Rectal smooth muscle tissue (tissue), 1 donor: ENCODE measurements at regions not wholly inside any gene's neighbourhood (a gene's known extent, or its start where the extent isn't known, plus 50 kb on each side); places are given as distances from the start of the nearest gene placed in this dataset.
"Not testable (repeated sequence)": the region's sequence is repeated elsewhere in the genome, so short reads cannot be mapped to it uniquely, and the experiment has no call there.

Experiments
- H3K27ac ChIP-seq: one replicate; pipeline ENCODE4 v1.7.0; 2013; ENCODE audit warnings: low read depth, low read length, inconsistent platforms
- H3K27me3 ChIP-seq: one replicate; pipeline ENCODE4 v1.7.0; 2013; ENCODE audit warnings: low read length; ENCODE audit not compliant: control insufficient read depth, insufficient read depth
- H3K36me3 ChIP-seq: one replicate; pipeline ENCODE4 v1.7.0; 2013; ENCODE audit warnings: low read length; ENCODE audit not compliant: control insufficient read depth, insufficient read depth
- H3K4me1 ChIP-seq: one replicate; pipeline ENCODE4 v1.7.0; 2013; ENCODE audit warnings: low read length; ENCODE audit not compliant: control insufficient read depth, insufficient read depth
- H3K4me3 ChIP-seq: one replicate; pipeline ENCODE4 v1.7.0; 2013; ENCODE audit warnings: low read length
- H3K9ac ChIP-seq: one replicate; pipeline ENCODE4 v1.7.0; 2013; ENCODE audit warnings: low read length

GRCh38 chr2:16030206-16031057 is 90.1 kb downstream of the MYCN start:
- Histone ChIP-seq H3K27me3 (no peaks in the 10 kb centered on the region), H3K4me3 (no peak overlapping the region), H3K27ac (no peak overlapping the region), H3K36me3 (no peaks in the 10 kb centered on the region), H3K4me1 (no peaks in the 10 kb centered on the region), H3K9ac (no peak overlapping the region)

- no peak overlapping the region for H3K4me3 ChIP-seq
- no peaks in the 10 kb centered on the region for H3K36me3 ChIP-seq
- H3K27me3 ChIP-seq, result no peaks in the 10 kb centered on the region
- no peaks in the 10 kb centered on the region for H3K4me1 ChIP-seq
- H3K9ac ChIP-seq, result no peak overlapping the region
- no peak overlapping the region for H3K27ac ChIP-seq
These were observed 88.3 kb downstream of the MYCN start for GRCh38 chr2:16028644-16029043.

GRCh38 chr2:16026816-16027501 is 86.6 kb downstream of the MYCN start:
- H3K27ac ChIP-seq, result no peak overlapping the region
- H3K36me3 ChIP-seq, result no peaks in the 10 kb centered on the region
- no peak overlapping the region for H3K4me3 ChIP-seq
- H3K27me3 ChIP-seq, result no peaks in the 10 kb centered on the region
- no peak overlapping the region for H3K9ac ChIP-seq
- H3K4me1 ChIP-seq, result no peaks in the 10 kb centered on the region

- Histone ChIP-seq H3K27ac (no peak overlapping the region), H3K36me3 (no peaks in the 10 kb centered on the region), H3K27me3 (no peaks in the 10 kb centered on the region)
These were observed 85.7 kb downstream of the MYCN start for GRCh38 chr2:16025876-16026640.

GRCh38 chr2:16025211-16025875 is 85.0 kb downstream of the MYCN start:
- Histone ChIP-seq H3K4me3 (no peak overlapping the region), H3K4me1 (no peaks in the 10 kb centered on the region), H3K9ac (no peak overlapping the region), H3K27me3 (no peaks in the 10 kb centered on the region), H3K27ac (no peak overlapping the region), H3K36me3 (no peaks in the 10 kb centered on the region)

More at GRCh38 chr2:16025876-16026640, 85.7 kb downstream of the MYCN start:
- Histone ChIP-seq H3K4me1 (no peaks in the 10 kb centered on the region), H3K4me3 (no peak overlapping the region), H3K9ac (no peak overlapping the region)

GRCh38 chr2:16024628-16025027 is 84.3 kb downstream of the MYCN start:
- not testable (repeated sequence) for H3K9ac ChIP-seq

GRCh38 chr2:16023506-16024360 is 83.4 kb downstream of the MYCN start:
- Histone ChIP-seq H3K27me3 (no peaks in the 10 kb centered on the region), H3K36me3 (no peaks in the 10 kb centered on the region), H3K27ac (no peak overlapping the region), H3K4me1 (no peaks in the 10 kb centered on the region), H3K4me3 (no peak overlapping the region), H3K9ac (no peak overlapping the region)

More at GRCh38 chr2:16024628-16025027, 84.3 kb downstream of the MYCN start:
- not testable (repeated sequence) for H3K36me3 ChIP-seq, H3K4me3 ChIP-seq, H3K27ac ChIP-seq, H3K4me1 ChIP-seq, H3K27me3 ChIP-seq

GRCh38 chr2:16022548-16023240 is 82.3 kb downstream of the MYCN start:
- H3K9ac ChIP-seq, result no peak overlapping the region
- no peaks in the 10 kb centered on the region for H3K4me1 ChIP-seq
- no peaks in the 10 kb centered on the region for H3K27me3 ChIP-seq
- no peaks in the 10 kb centered on the region for H3K36me3 ChIP-seq
- no peak overlapping the region for H3K4me3 ChIP-seq
- H3K27ac ChIP-seq, result no peak overlapping the region

GRCh38 chr2:16021611-16022363 is 81.4 kb downstream of the MYCN start:
- Histone ChIP-seq H3K36me3 (no peaks in the 10 kb centered on the region), H3K27me3 (no peaks in the 10 kb centered on the region), H3K9ac (no peak overlapping the region), H3K4me3 (no peak overlapping the region), H3K4me1 (no peaks in the 10 kb centered on the region), H3K27ac (no peak overlapping the region)

GRCh38 chr2:16020389-16021008 is 80.1 kb downstream of the MYCN start:
- no peaks in the 10 kb centered on the region for H3K4me1 ChIP-seq
- no peak overlapping the region for H3K4me3 ChIP-seq
- no peak overlapping the region for H3K9ac ChIP-seq
- no peak overlapping the region for H3K27ac ChIP-seq
- no peaks in the 10 kb centered on the region for H3K36me3 ChIP-seq
- no peaks in the 10 kb centered on the region for H3K27me3 ChIP-seq
